Endothelial cell (in vitro differentiated cells): ENCODE measurements at regions not wholly inside any gene's neighbourhood (a gene's known extent, or its start where the extent isn't known, plus 50 kb on each side); places are given as distances from the start of the nearest gene placed in this dataset.
A peak's percentile ranks its signal among the peaks of the same experiment; 100 is the strongest.

ENCODE experiments used
- DNase-seq: peaks from one replicate; pipeline ENCODE4 v3.0.0; 2021; ENCODE audit warnings: low spot score
- H3K27ac Mint-ChIP-seq: one replicate; pipeline ENCODE4 v1.8.0; 2021; ENCODE audit warnings: mixed read lengths, inconsistent platforms; ENCODE audit not compliant: unreplicated experiment
- H3K27me3 Mint-ChIP-seq: one replicate; pipeline ENCODE4 v1.8.0; 2021; ENCODE audit warnings: mild to moderate bottlenecking, moderate library complexity, mixed read lengths, inconsistent platforms; ENCODE audit not compliant: unreplicated experiment
- H3K36me3 Mint-ChIP-seq: one replicate; pipeline ENCODE4 v1.8.0; 2021; ENCODE audit warnings: mild to moderate bottlenecking, low read depth, mixed read lengths, inconsistent platforms; ENCODE audit not compliant: unreplicated experiment
- H3K4me1 Mint-ChIP-seq: one replicate; pipeline ENCODE4 v1.8.0; 2021; ENCODE audit warnings: mild to moderate bottlenecking, mixed read lengths, inconsistent platforms; ENCODE audit not compliant: unreplicated experiment
- H3K4me3 Mint-ChIP-seq: one replicate; pipeline ENCODE4 v1.8.0; 2021; ENCODE audit warnings: mild to moderate bottlenecking, mixed read lengths, inconsistent platforms; ENCODE audit not compliant: unreplicated experiment
- H3K9me3 Mint-ChIP-seq: one replicate; pipeline ENCODE4 v1.8.0; 2021; ENCODE audit warnings: mixed read lengths, inconsistent platforms; ENCODE audit not compliant: unreplicated experiment
- TF ChIP-seq, protein P1 (sequence below): fragments of 200-600 bp; sonication (generic); IDR thresholded peaks from one replicate; pipeline ENCODE4 v1.5.0; 2021; ENCODE audit warnings: antibody characterized with exemption; ENCODE audit not compliant: unreplicated experiment

DNA sequence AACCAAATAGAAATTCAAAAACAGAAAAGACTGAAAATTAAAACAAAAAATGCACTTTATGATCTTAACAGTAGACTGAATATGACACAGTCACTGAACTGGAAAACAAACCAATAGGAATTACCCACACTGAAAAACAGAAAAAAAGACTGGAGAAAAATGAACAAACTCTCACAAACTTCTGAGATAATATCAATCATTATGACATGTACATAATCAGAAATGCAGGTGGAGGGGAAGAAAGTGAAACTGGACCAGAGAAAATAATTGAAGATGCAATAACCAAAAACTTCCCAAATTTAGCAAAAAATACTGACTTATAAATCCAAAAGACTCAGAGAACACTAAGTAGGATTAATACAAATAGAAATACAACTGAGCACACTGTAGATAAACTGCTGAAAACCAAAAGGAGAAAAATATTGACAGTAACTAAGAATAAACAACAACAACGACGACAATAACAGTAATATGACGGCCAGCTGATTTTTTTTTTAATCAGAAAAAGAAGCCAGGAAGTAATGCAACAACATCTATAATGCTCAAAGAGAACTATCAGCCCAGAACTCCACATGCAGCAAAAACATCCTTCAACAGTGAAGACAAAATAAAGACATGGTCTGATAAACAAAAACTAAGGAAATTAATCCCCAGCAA is 108.1 kb downstream of the ZFAND4 start:
- H3K36me3 Mint-ChIP-seq, result peaks cover 10% of the 10 kb centered on the region
- no peak for DNase-seq
- H3K4me1 Mint-ChIP-seq, result peaks cover 8% of the 10 kb centered on the region
- H3K27me3 Mint-ChIP-seq, result peaks cover 2% of the 10 kb centered on the region
- H3K4me3 Mint-ChIP-seq, result no peak overlapping the region
- TF ChIP-seq, protein P1, sequence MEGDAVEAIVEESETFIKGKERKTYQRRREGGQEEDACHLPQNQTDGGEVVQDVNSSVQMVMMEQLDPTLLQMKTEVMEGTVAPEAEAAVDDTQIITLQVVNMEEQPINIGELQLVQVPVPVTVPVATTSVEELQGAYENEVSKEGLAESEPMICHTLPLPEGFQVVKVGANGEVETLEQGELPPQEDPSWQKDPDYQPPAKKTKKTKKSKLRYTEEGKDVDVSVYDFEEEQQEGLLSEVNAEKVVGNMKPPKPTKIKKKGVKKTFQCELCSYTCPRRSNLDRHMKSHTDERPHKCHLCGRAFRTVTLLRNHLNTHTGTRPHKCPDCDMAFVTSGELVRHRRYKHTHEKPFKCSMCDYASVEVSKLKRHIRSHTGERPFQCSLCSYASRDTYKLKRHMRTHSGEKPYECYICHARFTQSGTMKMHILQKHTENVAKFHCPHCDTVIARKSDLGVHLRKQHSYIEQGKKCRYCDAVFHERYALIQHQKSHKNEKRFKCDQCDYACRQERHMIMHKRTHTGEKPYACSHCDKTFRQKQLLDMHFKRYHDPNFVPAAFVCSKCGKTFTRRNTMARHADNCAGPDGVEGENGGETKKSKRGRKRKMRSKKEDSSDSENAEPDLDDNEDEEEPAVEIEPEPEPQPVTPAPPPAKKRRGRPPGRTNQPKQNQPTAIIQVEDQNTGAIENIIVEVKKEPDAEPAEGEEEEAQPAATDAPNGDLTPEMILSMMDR, result no peak
- H3K27ac Mint-ChIP-seq, result no peak overlapping the region
- no peaks in the 10 kb centered on the region for H3K9me3 Mint-ChIP-seq

DNA sequence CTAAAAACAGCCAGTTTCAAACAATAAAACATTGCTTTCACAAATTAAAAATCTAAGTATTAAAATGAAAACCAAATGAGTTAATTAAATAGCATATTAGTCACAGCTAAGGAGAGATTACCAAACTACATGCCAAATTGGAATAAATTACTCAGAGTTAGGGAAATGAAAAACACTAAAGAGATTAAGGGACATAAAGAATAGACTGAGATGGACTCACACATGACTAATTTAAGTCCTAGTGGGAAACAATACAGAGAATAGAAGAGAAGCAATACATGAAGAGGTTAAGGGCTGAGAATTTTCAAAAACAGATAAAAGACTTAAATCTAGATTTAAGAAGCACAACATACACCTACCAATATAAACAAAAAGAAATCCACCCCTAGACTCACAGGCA is 110.6 kb downstream of the ZFAND4 start:
- H3K9me3 Mint-ChIP-seq, result no peaks in the 10 kb centered on the region
- no peak for DNase-seq
- TF ChIP-seq, protein P1, result no peak
- H3K4me3 Mint-ChIP-seq, result no peak overlapping the region
- H3K27me3 Mint-ChIP-seq, result no peaks in the 10 kb centered on the region
- peaks cover 10% of the 10 kb centered on the region for H3K36me3 Mint-ChIP-seq
- H3K27ac Mint-ChIP-seq, result no peak overlapping the region
- peaks cover 20% of the 10 kb centered on the region for H3K4me1 Mint-ChIP-seq

DNA sequence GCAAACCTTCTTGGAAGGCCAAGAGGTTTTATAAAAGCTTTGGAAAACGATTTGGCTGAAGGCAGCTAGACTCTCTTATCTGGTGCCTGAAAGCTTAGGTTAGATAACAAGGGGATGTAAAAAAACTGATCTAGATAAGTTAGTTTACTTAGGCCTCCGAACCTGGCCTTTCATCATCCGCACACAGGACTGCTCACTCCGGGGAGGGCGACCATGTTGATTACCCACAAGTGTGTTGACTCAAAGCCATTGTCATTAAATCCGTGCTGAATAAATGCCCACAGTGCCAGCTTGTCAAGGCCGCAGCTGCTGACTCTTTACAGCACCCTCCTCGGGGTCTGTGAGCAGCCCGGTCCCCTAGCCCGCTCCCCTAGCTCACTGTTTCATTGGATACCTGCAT is 112.3 kb downstream of the ZFAND4 start:
- DNase-seq, result no peak

DNA sequence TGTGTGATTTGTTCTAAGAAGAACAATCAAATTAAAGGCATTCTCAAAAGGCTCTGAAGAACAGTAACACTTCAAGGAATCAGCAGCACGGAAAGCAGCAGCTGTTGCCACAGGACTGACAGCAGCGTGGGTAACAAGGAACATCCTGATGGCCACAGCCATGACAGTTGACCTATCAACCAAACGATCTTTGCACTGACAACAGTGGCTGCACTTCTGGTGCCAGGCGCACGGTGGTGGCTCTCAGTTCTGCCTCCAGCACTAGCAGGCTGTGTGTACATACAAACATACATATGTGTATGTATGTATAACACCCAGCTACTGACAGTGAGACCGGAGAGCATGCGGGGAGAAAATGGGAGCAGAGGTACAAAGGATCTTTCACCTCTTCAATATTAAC is 114.1 kb downstream of the ZFAND4 start:
- H3K9me3 Mint-ChIP-seq, result no peaks in the 10 kb centered on the region
- H3K27ac Mint-ChIP-seq, result peak overlapping the region; percentile 49
- peak overlapping the region; percentile 5 for H3K4me3 Mint-ChIP-seq
- no peaks in the 10 kb centered on the region for H3K27me3 Mint-ChIP-seq
- peaks cover 10% of the 10 kb centered on the region for H3K36me3 Mint-ChIP-seq
- peaks cover 30% of the 10 kb centered on the region for H3K4me1 Mint-ChIP-seq
- TF ChIP-seq, protein P1, result no peak
- no peak for DNase-seq

More for the DNA sequence above, 112.3 kb downstream of the ZFAND4 start:
- TF ChIP-seq, protein P1, result no peak
- Mint-ChIP-seq H3K9me3 (no peaks in the 10 kb centered on the region), H3K27ac (no peak overlapping the region), H3K4me3 (peak overlapping the region; percentile 4), H3K36me3 (peaks cover 10% of the 10 kb centered on the region), H3K27me3 (no peaks in the 10 kb centered on the region), H3K4me1 (peaks cover 30% of the 10 kb centered on the region)

DNA sequence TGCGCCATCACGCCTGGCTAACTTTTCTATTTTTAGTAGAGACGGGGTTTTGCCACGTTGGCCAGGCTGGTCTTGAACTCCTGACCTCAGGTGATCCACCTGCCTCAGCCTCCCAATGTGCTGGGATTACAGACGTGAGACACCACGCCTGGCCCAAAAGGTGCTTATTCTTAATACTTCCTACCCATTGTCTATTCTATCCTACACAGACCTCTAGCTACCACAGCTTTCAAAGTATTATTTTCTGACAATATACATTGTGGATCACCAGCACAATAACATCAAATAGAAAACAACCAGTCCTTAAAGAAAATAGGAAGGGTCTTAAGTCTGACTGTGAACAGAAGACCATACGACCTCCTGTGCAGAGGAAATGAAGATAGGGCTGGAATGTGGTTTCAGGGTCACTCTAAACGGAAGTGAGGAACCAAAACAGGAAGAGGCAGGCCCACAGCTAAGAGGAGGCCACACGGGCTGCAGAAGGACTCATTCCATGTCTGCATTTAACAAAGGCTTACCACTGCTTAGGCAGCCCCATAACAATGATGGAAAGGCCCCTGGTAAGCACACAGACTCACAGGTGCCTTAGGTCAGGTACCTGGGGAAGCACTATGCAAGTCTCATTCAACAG is 115.2 kb downstream of the ZFAND4 start:
- TF ChIP-seq, protein P1, result no peak
- no peaks in the 10 kb centered on the region for H3K9me3 Mint-ChIP-seq
- peak overlapping the region; percentile 91 for H3K27ac Mint-ChIP-seq
- H3K27me3 Mint-ChIP-seq, result no peaks in the 10 kb centered on the region
- peaks cover 30% of the 10 kb centered on the region for H3K4me1 Mint-ChIP-seq
- DNase-seq, result peak; percentile 46
- H3K36me3 Mint-ChIP-seq, result peaks cover 10% of the 10 kb centered on the region
- no peak overlapping the region for H3K4me3 Mint-ChIP-seq
